ENCODE measurements at regions not wholly inside any gene's neighbourhood (a gene's known extent, or its start where the extent isn't known, plus 50 kb on each side); places are given as distances from the start of the nearest gene placed in this dataset.

DNA sequence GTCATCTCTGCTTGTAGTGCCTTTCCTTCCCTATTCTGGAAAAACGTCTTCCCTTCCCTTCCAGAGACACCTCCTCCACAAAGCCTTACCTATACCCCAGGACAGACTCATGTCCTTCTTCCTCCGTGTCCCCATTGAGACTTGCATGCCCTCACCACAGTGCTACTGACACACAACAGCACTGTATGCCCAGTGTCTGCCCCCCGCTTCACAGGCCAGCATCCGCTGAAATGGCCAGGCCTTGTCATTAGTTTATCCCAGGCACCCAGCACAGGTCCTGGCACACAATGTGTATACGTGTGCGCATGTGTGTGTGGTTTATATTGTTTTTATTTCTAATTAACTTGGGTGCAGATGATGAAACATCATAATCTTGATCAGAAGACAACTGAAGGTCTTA is 130.1 kb upstream of the CCL2 start:
- 54 to 90% methylated on average over 3 to 6 of the region's 6 CpGs for WGBS, 2 donors (ENCODE audit: low coverage in 1 of 2)
- no peak for TF ChIP-seq POLR2A (IDR thresholded peaks at IDR 0.05)
- TF ChIP-seq, protein P1, sequence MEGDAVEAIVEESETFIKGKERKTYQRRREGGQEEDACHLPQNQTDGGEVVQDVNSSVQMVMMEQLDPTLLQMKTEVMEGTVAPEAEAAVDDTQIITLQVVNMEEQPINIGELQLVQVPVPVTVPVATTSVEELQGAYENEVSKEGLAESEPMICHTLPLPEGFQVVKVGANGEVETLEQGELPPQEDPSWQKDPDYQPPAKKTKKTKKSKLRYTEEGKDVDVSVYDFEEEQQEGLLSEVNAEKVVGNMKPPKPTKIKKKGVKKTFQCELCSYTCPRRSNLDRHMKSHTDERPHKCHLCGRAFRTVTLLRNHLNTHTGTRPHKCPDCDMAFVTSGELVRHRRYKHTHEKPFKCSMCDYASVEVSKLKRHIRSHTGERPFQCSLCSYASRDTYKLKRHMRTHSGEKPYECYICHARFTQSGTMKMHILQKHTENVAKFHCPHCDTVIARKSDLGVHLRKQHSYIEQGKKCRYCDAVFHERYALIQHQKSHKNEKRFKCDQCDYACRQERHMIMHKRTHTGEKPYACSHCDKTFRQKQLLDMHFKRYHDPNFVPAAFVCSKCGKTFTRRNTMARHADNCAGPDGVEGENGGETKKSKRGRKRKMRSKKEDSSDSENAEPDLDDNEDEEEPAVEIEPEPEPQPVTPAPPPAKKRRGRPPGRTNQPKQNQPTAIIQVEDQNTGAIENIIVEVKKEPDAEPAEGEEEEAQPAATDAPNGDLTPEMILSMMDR (IDR thresholded peaks at IDR 0.05), result no peak
- TF ChIP-seq POLR2AphosphoS5 (IDR thresholded peaks at IDR 0.05), result no peak
- TF ChIP-seq EP300 (IDR thresholded peaks at IDR 0.05), result no peak
- no peaks in the 10 kb centered on the region for H3K4me1 ChIP-seq
- H3K36me3 ChIP-seq, result no peaks in the 10 kb centered on the region
- no peak overlapping the region for H3K27ac ChIP-seq
- no peak for ATAC-seq
- no peaks in the 10 kb centered on the region for H3K9me3 ChIP-seq
- no peak overlapping the region for H3K4me3 ChIP-seq
- peaks cover 66% of the 10 kb centered on the region for H3K27me3 ChIP-seq

DNA sequence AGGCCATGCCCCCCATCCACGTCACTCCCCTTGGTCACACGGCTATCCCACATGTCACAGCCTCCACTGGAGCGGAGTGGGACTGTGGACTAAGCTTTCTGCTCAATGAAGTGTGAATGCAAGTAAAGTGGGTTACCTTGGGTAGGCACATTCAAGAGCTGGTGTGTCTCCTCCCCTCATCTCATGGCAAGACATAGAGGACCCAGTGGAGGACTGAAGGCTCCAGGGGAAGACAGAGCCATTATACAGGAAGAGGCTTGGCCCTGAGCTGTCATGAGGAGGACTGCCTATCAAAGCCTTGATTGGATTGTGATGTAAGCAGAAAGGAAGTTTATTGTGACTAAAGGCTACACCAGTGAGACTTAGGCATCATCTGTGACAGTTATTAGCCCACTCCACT is 129.2 kb upstream of the CCL2 start:
- whole genome bisulfite sequencing, 2 donors (ENCODE audit: low coverage in 1 of 2), result 80% methylated on average over 1 of the region's 3 CpGs; no CpG with 5 or more reads in 1 of the 2 donors
- ATAC-seq, result no peak
- no peaks in the 10 kb centered on the region for H3K9me3 ChIP-seq
- no peak overlapping the region for H3K4me3 ChIP-seq
- H3K27ac ChIP-seq, result no peak overlapping the region
- no peaks in the 10 kb centered on the region for H3K36me3 ChIP-seq
- peaks cover 57% of the 10 kb centered on the region for H3K27me3 ChIP-seq
- no peaks in the 10 kb centered on the region for H3K4me1 ChIP-seq
- TF ChIP-seq, protein P1 (IDR thresholded peaks at IDR 0.05), result no peak
- TF ChIP-seq POLR2A (IDR thresholded peaks at IDR 0.05), result no peak

DNA sequence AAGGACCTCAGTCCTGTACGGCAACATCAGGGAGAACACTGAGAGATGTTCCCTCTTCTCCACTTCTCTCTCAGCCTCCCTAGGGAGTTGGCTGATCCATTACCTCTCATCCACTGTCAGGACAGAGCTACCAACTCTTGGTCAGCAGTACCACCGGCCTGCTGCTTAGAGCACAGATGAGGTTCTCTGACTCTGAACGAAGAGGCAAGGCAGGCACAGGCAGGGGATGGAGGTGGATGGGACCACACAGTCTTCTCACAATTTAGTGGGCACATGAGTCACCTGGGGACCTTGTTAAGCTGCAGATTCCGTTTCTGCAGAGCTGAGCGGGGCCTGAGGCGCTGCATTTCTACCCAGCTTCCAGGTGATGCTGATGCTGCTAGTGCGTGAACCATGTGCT is 128.6 kb upstream of the CCL2 start:
- no peak for TF ChIP-seq EP300 (IDR thresholded peaks at IDR 0.05)
- TF ChIP-seq, protein P1 (IDR thresholded peaks at IDR 0.05), result no peak
- no peak for TF ChIP-seq POLR2A (IDR thresholded peaks at IDR 0.05)
- TF ChIP-seq POLR2AphosphoS5 (IDR thresholded peaks at IDR 0.05), result no peak
- Histone ChIP-seq H3K9me3 (no peaks in the 10 kb centered on the region), H3K4me1 (no peaks in the 10 kb centered on the region), H3K4me3 (no peak overlapping the region), H3K27me3 (peaks cover 55% of the 10 kb centered on the region), H3K36me3 (no peaks in the 10 kb centered on the region), H3K27ac (no peak overlapping the region)
- no peak for ATAC-seq
- WGBS, 2 donors (ENCODE audit: low coverage in 1 of 2), result 65 to 80% methylated on average over 2 to 4 of the region's 7 CpGs

DNA sequence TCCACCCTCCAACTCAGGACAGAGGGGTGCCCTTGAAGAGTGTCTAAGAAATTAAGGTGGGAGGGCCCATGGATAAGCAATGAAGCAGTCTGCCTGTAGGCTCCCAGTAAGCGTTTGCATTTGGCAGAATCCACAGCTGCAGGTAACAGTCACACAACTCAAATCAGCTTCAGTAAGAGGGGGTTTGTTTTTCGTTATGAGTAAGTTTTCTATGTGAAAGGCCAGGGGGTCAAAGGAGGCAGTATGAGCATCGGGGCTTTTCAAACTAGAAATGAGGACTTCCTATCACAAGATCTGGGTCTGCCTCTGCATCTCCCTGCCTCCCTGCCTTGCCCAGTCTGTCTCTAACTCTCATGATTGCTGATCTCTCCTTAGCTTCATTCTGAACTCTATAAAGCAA is 128.1 kb upstream of the CCL2 start:
- no peak for ATAC-seq
- H3K36me3 ChIP-seq, result no peaks in the 10 kb centered on the region

DNA sequence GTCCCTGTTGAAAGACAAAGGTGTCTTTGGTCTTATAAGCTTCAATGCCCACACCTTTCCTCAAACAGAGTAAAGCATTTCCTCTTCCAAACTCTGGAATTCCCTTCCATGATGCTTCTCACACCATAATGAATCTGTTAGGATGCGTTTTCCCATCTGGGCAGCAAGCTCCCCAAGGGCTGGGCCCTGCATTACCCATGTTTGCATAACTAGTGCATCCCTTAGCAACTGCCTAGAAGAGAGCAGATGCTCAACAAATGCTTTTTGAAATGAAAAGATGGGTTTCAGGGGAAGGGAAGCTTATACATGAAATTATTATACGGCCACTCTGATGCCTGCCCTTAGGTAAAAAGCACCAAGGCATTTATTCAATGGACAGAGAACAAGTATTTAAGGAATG is 124.5 kb upstream of the CCL2 start:
- ATAC-seq, result no peak
- peaks cover 26% of the 10 kb centered on the region for H3K27me3 ChIP-seq
- TF ChIP-seq, protein P1 (IDR thresholded peaks at IDR 0.05), result no peak
- no peak for TF ChIP-seq POLR2A (IDR thresholded peaks at IDR 0.05)
- no peak for TF ChIP-seq POLR2AphosphoS5 (IDR thresholded peaks at IDR 0.05)
- TF ChIP-seq EP300 (IDR thresholded peaks at IDR 0.05), result no peak
- no peak overlapping the region for H3K4me3 ChIP-seq
- no peaks in the 10 kb centered on the region for H3K9me3 ChIP-seq
- no peak overlapping the region for H3K27ac ChIP-seq
- no peaks in the 10 kb centered on the region for H3K4me1 ChIP-seq
- H3K36me3 ChIP-seq, result no peaks in the 10 kb centered on the region
- 40 to 83% methylated on average over 1 to 2 of the region's 2 CpGs for WGBS, 2 donors (ENCODE audit: low coverage in 1 of 2)

More for the DNA sequence above, 128.1 kb upstream of the CCL2 start:
- TF ChIP-seq POLR2AphosphoS5 (IDR thresholded peaks at IDR 0.05) (no peak), EP300 (IDR thresholded peaks at IDR 0.05) (no peak), POLR2A (IDR thresholded peaks at IDR 0.05) (no peak)
- TF ChIP-seq, protein P1 (IDR thresholded peaks at IDR 0.05), result no peak
- no peaks in the 10 kb centered on the region for H3K4me1 ChIP-seq
- no peak overlapping the region for H3K4me3 ChIP-seq
- 49 to 61% methylated on average over 2 to 3 of the region's 3 CpGs for WGBS, 2 donors (ENCODE audit: low coverage in 1 of 2)
- H3K27ac ChIP-seq, result no peak overlapping the region
- peaks cover 51% of the 10 kb centered on the region for H3K27me3 ChIP-seq
- no peaks in the 10 kb centered on the region for H3K9me3 ChIP-seq

Data from gastroesophageal sphincter (tissue), 4 donors.